Thoracic aorta (tissue), 2 donors: ENCODE measurements at regions not wholly inside any gene's neighbourhood (a gene's known extent, or its start where the extent isn't known, plus 50 kb on each side); places are given as distances from the start of the nearest gene placed in this dataset.

Experiments
- ATAC-seq: fragments of 150-250 bp; one replicate; pipeline ENCODE4 v1.8.0; 2017; ENCODE audit warnings: low read depth; ENCODE audit not compliant: insufficient number of reproducible peaks, low FRiP score
- DNase-seq: peaks from one replicate; pipeline ENCODE4 v3.0.0-alpha.2; 2020; ENCODE audit warnings: low spot score
- H3K27ac ChIP-seq, 2 donors: fragments of 200-600 bp; sonication (generic); 1 replicate in 1 of 2; 2 replicates in 1 of 2; pipeline ENCODE4 v1.5.1; 2016; ENCODE audit warnings: mild to moderate bottlenecking in 2 of 2, moderate library complexity in 2 of 2
- H3K27me3 ChIP-seq: fragments of 200-600 bp; sonication (generic); replicated peaks from 2 replicates; pipeline ENCODE4 v1.6.0; 2016; ENCODE audit warnings: mild to moderate bottlenecking; ENCODE audit not compliant: insufficient read depth
- H3K36me3 ChIP-seq: fragments of 200-600 bp; sonication (generic); one replicate; pipeline ENCODE4 v1.5.1; 2016
- H3K4me1 ChIP-seq, 2 donors: fragments of 200-600 bp; sonication (generic); 1 replicate in 1 of 2; 2 replicates in 1 of 2; pipeline versions ENCODE4 v1.5.1 to v1.6.0; 2016; ENCODE audit warnings: low read depth in 2 of 2, mild to moderate bottlenecking in 1 of 2; ENCODE audit not compliant: control insufficient read depth in 1 of 2
- H3K4me3 ChIP-seq: fragments of 200-600 bp; sonication (generic); 2 replicates; pipeline ENCODE4 v1.5.1; 2016; ENCODE audit warnings: mild to moderate bottlenecking
- H3K9me3 ChIP-seq: fragments of 200-600 bp; sonication (generic); 2 replicates; pipeline ENCODE4 v1.5.1; 2016
- CTCF ChIP-seq: fragments of 200-600 bp; sonication (generic); IDR thresholded peaks from one replicate; pipeline ENCODE4 v1.5.1; 2019; ENCODE audit warnings: antibody characterized with exemption

DNA sequence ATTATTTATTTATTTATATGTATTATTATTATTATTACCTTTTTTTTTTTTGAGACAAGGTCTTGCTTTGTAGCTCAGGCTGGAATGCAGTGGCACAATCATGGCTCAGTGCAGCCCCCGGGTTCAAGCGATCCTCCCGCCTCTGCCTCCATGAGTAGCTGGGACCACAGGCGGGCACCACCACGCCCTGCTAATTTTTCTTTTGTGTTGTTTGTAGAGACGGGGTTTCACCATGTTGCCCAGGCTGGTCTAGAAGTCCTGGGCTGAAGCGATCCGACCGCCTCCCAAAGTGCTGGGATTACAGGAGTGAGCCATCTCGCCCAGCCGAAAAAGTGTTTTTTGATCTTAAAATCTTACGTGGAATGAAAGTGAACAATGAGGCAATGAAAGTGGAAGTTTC is 79.4 kb upstream of the C1GALT1 start:
- Histone ChIP-seq H3K9me3 (no peaks in the 10 kb centered on the region), H3K4me1 (peaks cover 0 to 12% of the 10 kb centered on the region in 2 donors), H3K27ac (no peak overlapping the region), H3K27me3 (no peaks in the 10 kb centered on the region), H3K4me3 (peak overlapping the region; percentile 33), H3K36me3 (no peaks in the 10 kb centered on the region)
- TF ChIP-seq CTCF: no peak
- ATAC-seq: no peak
- DNase-seq: no peak

- Histone ChIP-seq H3K27ac (no peak overlapping the region), H3K4me3 (peak overlapping the region; percentile 33), H3K4me1 (peaks cover 0 to 12% of the 10 kb centered on the region in 2 donors), H3K9me3 (peaks cover 2% of the 10 kb centered on the region), H3K36me3 (no peaks in the 10 kb centered on the region), H3K27me3 (no peaks in the 10 kb centered on the region)
- TF ChIP-seq CTCF: peak; percentile 63
- ATAC-seq (peak; percentile 46), DNase-seq (no peak)
These were observed 78.7 kb upstream of the C1GALT1 start for GRCh38 chr7:7103343-7104313.

DNA sequence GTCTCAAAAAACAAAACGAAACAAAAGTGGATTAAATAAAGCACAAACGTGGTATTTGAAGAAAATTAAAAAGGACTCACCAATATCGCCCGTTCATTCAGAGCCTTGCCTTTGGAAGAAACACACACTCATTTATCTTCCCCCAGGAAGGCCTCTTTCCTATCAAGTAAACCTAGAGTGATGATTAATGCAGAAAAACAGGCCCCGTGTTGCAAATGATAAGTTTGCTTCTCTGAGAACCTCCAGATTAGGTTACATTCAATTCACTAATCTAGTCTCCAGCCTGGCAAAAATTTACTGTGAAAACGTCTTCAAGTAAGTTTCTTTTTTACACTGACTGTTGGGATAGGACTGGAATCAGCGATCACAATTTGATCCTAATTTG is 78.0 kb upstream of the C1GALT1 start:
- no peak for TF ChIP-seq CTCF
- Histone ChIP-seq H3K4me3 (no peak overlapping the region), H3K36me3 (no peaks in the 10 kb centered on the region), H3K9me3 (peaks cover 9% of the 10 kb centered on the region), H3K27ac (no peak overlapping the region), H3K4me1 (peaks cover 0 to 9% of the 10 kb centered on the region in 2 donors), H3K27me3 (no peaks in the 10 kb centered on the region)
- DNase-seq (no peak), ATAC-seq (no peak)

DNA sequence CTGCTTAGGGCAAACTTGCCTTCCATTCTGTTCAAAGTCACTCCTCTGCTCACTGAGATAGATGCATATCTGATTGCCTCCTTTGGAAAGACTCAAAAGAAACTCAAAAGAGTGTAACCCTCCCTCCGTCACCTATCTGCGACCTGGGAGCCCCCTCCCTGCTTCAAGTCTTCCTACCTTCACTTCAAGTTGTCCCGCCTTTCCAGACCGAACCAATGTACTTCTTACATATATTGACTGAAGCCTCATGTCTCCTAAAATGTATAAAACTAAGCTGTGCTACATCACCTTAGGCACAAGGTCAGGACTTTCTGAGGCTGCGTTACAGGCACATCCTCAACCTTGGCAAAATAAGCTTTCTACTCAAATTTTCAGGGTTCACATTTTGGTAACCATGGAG is 77.4 kb upstream of the C1GALT1 start:
- DNase-seq: no peak
- no peak overlapping the region for H3K4me3 ChIP-seq
- no peaks in the 10 kb centered on the region for H3K27me3 ChIP-seq
- ATAC-seq: no peak
- H3K27ac ChIP-seq: no peak overlapping the region
- H3K9me3 ChIP-seq: peaks cover 10% of the 10 kb centered on the region
- H3K4me1 ChIP-seq: peaks cover 0 to 2% of the 10 kb centered on the region in 2 donors
- H3K36me3 ChIP-seq: no peaks in the 10 kb centered on the region
- TF ChIP-seq CTCF: no peak

DNA sequence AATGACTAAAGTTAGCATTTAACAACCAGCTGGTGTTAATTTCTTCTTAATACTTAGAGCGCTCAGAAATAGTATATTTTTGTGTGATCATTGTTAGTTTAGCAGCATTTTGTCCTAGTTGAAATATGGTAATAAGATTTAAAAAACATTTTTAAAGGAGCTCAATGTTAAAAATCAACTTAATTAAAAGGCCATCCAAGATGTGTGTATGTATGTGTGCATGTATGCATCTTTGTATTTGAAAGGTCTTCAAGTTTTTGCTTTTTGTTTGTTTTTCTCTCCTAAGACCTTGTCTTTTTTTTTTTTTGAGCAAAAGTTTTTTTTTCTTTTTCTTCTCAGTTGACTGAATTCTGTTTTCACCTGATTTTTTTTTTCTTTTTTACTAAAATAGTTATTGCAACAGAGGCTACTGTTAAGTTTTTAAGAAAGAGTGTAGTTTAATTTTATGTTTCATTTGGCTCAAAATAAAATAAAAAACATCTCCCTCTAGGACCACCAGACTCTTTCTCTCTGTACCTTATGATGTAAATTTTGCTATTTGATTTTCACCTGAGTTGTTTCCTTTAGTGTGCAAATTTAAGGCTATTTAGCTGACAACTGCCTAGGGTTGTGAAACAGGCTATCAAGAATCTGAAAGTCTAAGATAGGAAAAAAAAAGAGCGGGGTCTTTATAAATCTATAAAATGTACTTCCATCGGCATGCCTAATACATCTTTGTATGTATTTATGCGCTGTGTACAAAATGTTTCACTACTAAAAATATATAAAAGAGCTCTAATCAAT is 76.4 kb upstream of the C1GALT1 start:
- Histone ChIP-seq H3K36me3 (no peaks in the 10 kb centered on the region), H3K4me1 (no peaks in the 10 kb centered on the region), H3K4me3 (no peak overlapping the region), H3K9me3 (peaks cover 10% of the 10 kb centered on the region), H3K27me3 (no peaks in the 10 kb centered on the region), H3K27ac (no peak overlapping the region)
- no peak for ATAC-seq
- DNase-seq: no peak
- TF ChIP-seq CTCF: no peak
